Mammary epithelial cell (primary cell): ENCODE measurements at regions not wholly inside any gene's neighbourhood (a gene's known extent, or its start where the extent isn't known, plus 50 kb on each side); places are given as distances from the start of the nearest gene placed in this dataset.

ENCODE experiments used
- CTCF ChIP-seq, 2 donors: IDR thresholded peaks in 1 of 2; conservative IDR thresholded peaks in 1 of 2; 2 replicates each; pipeline ENCODE4 v1.5.1; 2011 to 2012; ENCODE audit warnings: inconsistent platforms in 2 of 2, low read length in 2 of 2, mild to moderate bottlenecking in 2 of 2, control low read depth in 1 of 2, low read depth in 1 of 2; ENCODE audit not compliant: insufficient read depth in 1 of 2; ENCODE audit errors: extremely low read depth in 1 of 2
- EZH2 ChIP-seq: IDR thresholded peaks from 2 replicates; pipeline ENCODE4 v1.6.1; 2012; ENCODE audit warnings: low read length, inconsistent platforms, borderline replicate concordance

DNA sequence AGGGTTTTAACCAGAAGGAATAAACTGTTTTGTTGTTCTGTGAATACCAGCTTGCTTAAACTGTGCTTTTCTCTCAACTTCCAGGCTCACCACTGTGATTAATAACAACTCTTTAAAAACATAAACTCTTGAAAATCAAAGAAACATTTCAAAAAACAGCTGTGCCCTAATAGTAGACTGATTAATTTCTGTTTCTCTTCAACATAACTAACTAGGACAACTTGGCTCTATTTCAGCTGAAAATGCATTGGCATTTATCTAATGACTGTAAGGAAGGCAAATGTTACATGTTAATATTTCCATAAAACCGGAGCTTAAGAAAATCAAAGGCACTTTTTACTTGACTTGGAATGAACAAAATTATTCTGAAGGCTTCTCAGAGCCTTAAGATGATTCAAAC lies 656.1 kb upstream of the NEGR1 start:
- no peak for TF ChIP-seq CTCF (conservative IDR thresholded peaks at IDR 0.05 in 1 of 2, IDR thresholded peaks at IDR 0.05 in 1 of 2; ENCODE audit: extremely low read depth in 1 of 2, insufficient read depth in 1 of 2, low read depth in 1 of 2, low read length in 2 of 2)
- TF ChIP-seq EZH2 = no peak
